Transverse colon (tissue), 4 donors: ENCODE measurements at regions not wholly inside any gene's neighbourhood (a gene's known extent, or its start where the extent isn't known, plus 50 kb on each side); places are given as distances from the start of the nearest gene placed in this dataset.
"Not testable (repeated sequence)": the region's sequence is repeated elsewhere in the genome, so short reads cannot be mapped to it uniquely, and the experiment has no call there.

Experiments used
- DNase-seq: peaks from one replicate; pipeline ENCODE4 v3.0.0-alpha.2; 2019
- H3K27ac ChIP-seq, 4 donors: fragments of 200-600 bp; sonication (generic); 2 replicates each; pipeline ENCODE4 v1.5.1; 2016 to 2018; ENCODE audit warnings: inconsistent platforms in 4 of 4
- H3K27me3 ChIP-seq: fragments of 200-600 bp; sonication (generic); 2 replicates; pipeline ENCODE4 v1.5.1; 2017; ENCODE audit warnings: inconsistent platforms
- H3K36me3 ChIP-seq, 4 donors: fragments of 200-600 bp; sonication (generic); 2 replicates each; pipeline ENCODE4 v1.5.1; 2017 to 2019; ENCODE audit warnings: inconsistent platforms in 4 of 4
- H3K4me1 ChIP-seq, 4 donors: fragments of 200-600 bp; sonication (generic); 2 replicates each; pipeline ENCODE4 v1.5.1; 2017 to 2020; ENCODE audit warnings: inconsistent platforms in 4 of 4
- H3K4me3 ChIP-seq, 4 donors: fragments of 200-600 bp; sonication (generic); 1 replicate in 1 of 4; 2 replicates in 3 of 4; pipeline versions ENCODE4 v1.5.1 to v1.6.1; 2017 to 2019; ENCODE audit warnings: inconsistent platforms in 4 of 4
- H3K9me3 ChIP-seq, 2 donors: fragments of 200-600 bp; sonication (generic); 2 replicates each; pipeline ENCODE4 v1.5.1; 2017 to 2019; ENCODE audit warnings: inconsistent platforms in 2 of 2
- CTCF ChIP-seq, 5 experiments: fragments of 200-600 bp in 3 of 5; fragments of 450-650 bp in 2 of 5; sonication (generic) in 3 of 5; IDR thresholded peaks; 1 replicate in 2 of 5; 2 replicates in 3 of 5; pipeline ENCODE4 v1.5.1; 2016 to 2017; ENCODE audit warnings: antibody characterized with exemption in 5 of 5, inconsistent platforms in 3 of 5, mild to moderate bottlenecking in 2 of 5, moderate library complexity in 1 of 5
- EP300 ChIP-seq: sonication (generic); formaldehyde crosslinking; IDR thresholded peaks from one replicate; pipeline ENCODE4 v1.6.1; 2017; ENCODE audit warnings: antibody characterized with exemption, low read depth
- POLR2A ChIP-seq: fragments of 450-650 bp; IDR thresholded peaks from one replicate; pipeline ENCODE4 v1.6.1; 2016; ENCODE audit warnings: antibody characterized with exemption, mild to moderate bottlenecking, moderate library complexity
- POLR2AphosphoS5 ChIP-seq, 3 donors: sonication (generic); formaldehyde crosslinking; IDR thresholded peaks; one replicate each; pipeline ENCODE4 v1.6.1; 2016; ENCODE audit warnings: antibody characterized with exemption in 3 of 3
- WGBS, 2 donors: methylation state at CpG; one replicate each; pipeline ENCODE4 v1.1.5; 2018; ENCODE audit warnings: low coverage in 1 of 2; 5-methylcytosine and 5-hydroxymethylcytosine counted together
- in situ Hi-C, 4 donors: fragments of 200-750 bp; cut with MboI; loops; one replicate each; pipeline versions ENCODE4 v1.15.0 to v1.15.1; 2017; ENCODE audit warnings: low sequenced_read_pairs in 3 of 4, low pct_ligation_motif_present in 1 of 4, low pct_unique_long_range_greater_than_20kb in 1 of 4
- intact Hi-C: fragments of 100-400 bp; cut with DNase I; formaldehyde crosslinking; loops from one replicate; pipeline ENCODE4 v1.15.1; 2023; ENCODE audit warnings: low total_unique reads

- H3K4me1 ChIP-seq, result peaks cover 6 to 34% (median 18%) of the 10 kb centered on the region in 4 donors
- H3K4me3 ChIP-seq, H3K27ac ChIP-seq, H3K9me3 ChIP-seq, in situ Hi-C loops, H3K36me3 ChIP-seq, DNase-seq, intact Hi-C loops, H3K27me3 ChIP-seq: not testable (repeated sequence)
- WGBS, 2 donors, result 87 to 88% methylated on average over 8 to 9 of the region's 9 CpGs
Observed at GRCh38 chr13:109702030-109702597, 84.3 kb downstream of the IRS2 start.

GRCh38 chr13:109700176-109700575 lies 86.2 kb downstream of the IRS2 start:
- no peaks in the 10 kb centered on the region for H3K36me3 ChIP-seq
- WGBS, 2 donors, result 0 to 13% methylated on average over 1 to 3 of the region's 3 CpGs
- no peaks in the 10 kb centered on the region for H3K9me3 ChIP-seq
- no peak overlapping the region for H3K4me3 ChIP-seq
- peaks cover 6 to 30% (median 15%) of the 10 kb centered on the region in 4 donors for H3K4me1 ChIP-seq
- no peak for TF ChIP-seq EP300
- TF ChIP-seq CTCF (IDR thresholded peaks at IDR 0.05), result no peak
- peak; percentile 12 to 67 (median 43) for TF ChIP-seq POLR2AphosphoS5 (IDR thresholded peaks at IDR 0.05)
- TF ChIP-seq POLR2A, result no peak
- in situ Hi-C loops, result no loop called here
- intact Hi-C loops, result no loop called here
- no peaks in the 10 kb centered on the region for H3K27me3 ChIP-seq
- DNase-seq, result peak; percentile 91
- H3K27ac ChIP-seq, result peak overlapping the region; percentile 53 to 71 (median 61)

- in situ Hi-C loops, result no loop called here
- peaks cover 6 to 25% (median 14%) of the 10 kb centered on the region in 4 donors for H3K4me1 ChIP-seq
- no peaks in the 10 kb centered on the region for H3K36me3 ChIP-seq
- H3K9me3 ChIP-seq, result no peaks in the 10 kb centered on the region
- WGBS, 2 donors, result 57 to 58% methylated on average over 5 to 13 of the region's 13 CpGs
- H3K27me3 ChIP-seq, result no peaks in the 10 kb centered on the region
- no peak overlapping the region for H3K4me3 ChIP-seq
- TF ChIP-seq EP300 (no peak), POLR2AphosphoS5 (IDR thresholded peaks at IDR 0.05) (no peak), POLR2A (no peak), CTCF (IDR thresholded peaks at IDR 0.05) (no peak)
- no peak for DNase-seq
- peak overlapping the region; percentile 53 to 71 (median 61) for H3K27ac ChIP-seq
- intact Hi-C loops, result no loop called here
Observed at GRCh38 chr13:109699628-109700071, 86.7 kb downstream of the IRS2 start.

GRCh38 chr13:109698779-109699178 lies 87.6 kb downstream of the IRS2 start:
- H3K27ac ChIP-seq, result peak overlapping the region in 2 of 4 donors; percentile 1 to 58
- 50 to 61% methylated on average over 1 of the region's 1 CpG for WGBS, 2 donors
- no peak for TF ChIP-seq EP300

GRCh38 chr13:109697936-109698335 lies 88.4 kb downstream of the IRS2 start:
- Histone ChIP-seq H3K27ac (no peak overlapping the region), H3K36me3 (no peaks in the 10 kb centered on the region), H3K4me3 (no peak overlapping the region), H3K9me3 (no peaks in the 10 kb centered on the region), H3K27me3 (no peaks in the 10 kb centered on the region), H3K4me1 (peaks cover 6 to 23% (median 14%) of the 10 kb centered on the region in 4 donors)
- no peak for DNase-seq
- in situ Hi-C loops, result no loop called here
- 68 to 89% methylated on average over 9 to 10 of the region's 10 CpGs for WGBS, 2 donors
- TF ChIP-seq POLR2AphosphoS5 (IDR thresholded peaks at IDR 0.05), result no peak
- TF ChIP-seq CTCF (IDR thresholded peaks at IDR 0.05), result no peak
- no peak for TF ChIP-seq EP300
- TF ChIP-seq POLR2A, result no peak
- intact Hi-C loops, result no loop called here

More at GRCh38 chr13:109698779-109699178, 87.6 kb downstream of the IRS2 start:
- in situ Hi-C loops (no loop called here), intact Hi-C loops (no loop called here)
- H3K4me3 ChIP-seq, result no peak overlapping the region
- no peaks in the 10 kb centered on the region for H3K9me3 ChIP-seq
- no peak for DNase-seq
- H3K4me1 ChIP-seq, result peaks cover 6 to 23% (median 14%) of the 10 kb centered on the region in 4 donors
- no peaks in the 10 kb centered on the region for H3K27me3 ChIP-seq
- no peaks in the 10 kb centered on the region for H3K36me3 ChIP-seq
